Bronchial epithelial cell (primary cell): ENCODE measurements at regions not wholly inside any gene's neighbourhood (a gene's known extent, or its start where the extent isn't known, plus 50 kb on each side); places are given as distances from the start of the nearest gene placed in this dataset.
"Not testable (repeated sequence)": the region's sequence is repeated elsewhere in the genome, so short reads cannot be mapped to it uniquely, and the experiment has no call there.

Experiments used
- DNase-seq: peaks from one replicate; pipeline ENCODE4 v3.0.0-alpha.2; 2010; ENCODE audit warnings: low read depth
- FAIRE-seq: peaks from 2 replicates; lab custom pipeline; 2011; peaks lifted over from hg19 to GRCh38; lab: Jason Lieb, UNC
- H3K27me3 ChIP-seq: 2 replicates; pipeline ENCODE4 v1.5.1; 2011; ENCODE audit warnings: low read length; ENCODE audit not compliant: control insufficient read depth, insufficient read depth
- H3K36me3 ChIP-seq: 2 replicates; pipeline ENCODE4 v1.5.1; 2011; ENCODE audit warnings: low read length; ENCODE audit not compliant: control insufficient read depth, insufficient read depth
- H3K4me3 ChIP-seq: 2 replicates; pipeline ENCODE4 v1.5.1; 2011; ENCODE audit warnings: mild to moderate bottlenecking, low read depth, low read length, control low read depth
- TF ChIP-seq, protein P1 (sequence below): IDR thresholded peaks from 2 replicates; pipeline ENCODE4 v1.5.1; 2011; ENCODE audit warnings: mild to moderate bottlenecking, moderate library complexity, low read length, control low read depth, inconsistent platforms; ENCODE audit not compliant: insufficient read depth, severe bottlenecking

DNA sequence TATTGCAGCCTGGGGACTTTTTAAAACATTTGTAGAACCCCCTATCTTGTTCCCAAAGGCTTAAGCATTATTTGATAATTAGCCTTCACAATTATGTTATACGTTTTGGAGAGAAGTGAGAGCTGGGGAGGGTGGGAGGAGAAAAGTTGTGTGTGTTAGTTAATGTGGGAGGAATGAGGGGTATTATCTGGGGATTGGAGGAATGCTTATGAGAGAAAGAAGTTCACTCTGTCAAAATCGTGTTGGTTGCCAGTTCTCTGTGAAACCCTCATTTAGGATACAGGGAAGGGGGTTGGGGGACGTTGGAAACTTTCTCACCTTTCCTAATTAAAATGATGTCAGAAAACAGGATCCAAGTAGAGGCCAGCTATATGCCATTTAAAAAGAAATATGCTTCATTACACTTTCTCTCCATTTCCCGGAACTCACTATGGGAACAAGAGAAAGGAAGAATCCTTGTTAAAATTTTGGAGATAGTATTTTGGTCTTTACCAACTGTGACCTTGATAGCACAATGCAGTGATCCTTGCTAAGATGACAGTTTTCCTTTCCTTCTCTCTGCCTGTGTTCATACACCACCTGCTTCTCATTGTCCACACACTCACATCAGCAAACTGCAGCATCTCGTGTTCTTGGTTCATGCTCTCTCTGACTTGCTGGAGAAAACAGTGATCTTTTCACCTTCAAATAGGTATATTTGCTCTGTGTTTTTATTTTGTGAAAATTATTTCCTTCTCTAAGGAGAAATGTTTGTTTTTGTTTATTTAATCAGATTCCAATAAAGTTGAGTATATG lies 336.7 kb upstream of the CLINT1 start:
- no peaks in the 10 kb centered on the region for H3K27me3 ChIP-seq
- H3K4me3 ChIP-seq = no peak overlapping the region
- DNase-seq (no peak), FAIRE-seq (no peak)
- TF ChIP-seq, protein P1, sequence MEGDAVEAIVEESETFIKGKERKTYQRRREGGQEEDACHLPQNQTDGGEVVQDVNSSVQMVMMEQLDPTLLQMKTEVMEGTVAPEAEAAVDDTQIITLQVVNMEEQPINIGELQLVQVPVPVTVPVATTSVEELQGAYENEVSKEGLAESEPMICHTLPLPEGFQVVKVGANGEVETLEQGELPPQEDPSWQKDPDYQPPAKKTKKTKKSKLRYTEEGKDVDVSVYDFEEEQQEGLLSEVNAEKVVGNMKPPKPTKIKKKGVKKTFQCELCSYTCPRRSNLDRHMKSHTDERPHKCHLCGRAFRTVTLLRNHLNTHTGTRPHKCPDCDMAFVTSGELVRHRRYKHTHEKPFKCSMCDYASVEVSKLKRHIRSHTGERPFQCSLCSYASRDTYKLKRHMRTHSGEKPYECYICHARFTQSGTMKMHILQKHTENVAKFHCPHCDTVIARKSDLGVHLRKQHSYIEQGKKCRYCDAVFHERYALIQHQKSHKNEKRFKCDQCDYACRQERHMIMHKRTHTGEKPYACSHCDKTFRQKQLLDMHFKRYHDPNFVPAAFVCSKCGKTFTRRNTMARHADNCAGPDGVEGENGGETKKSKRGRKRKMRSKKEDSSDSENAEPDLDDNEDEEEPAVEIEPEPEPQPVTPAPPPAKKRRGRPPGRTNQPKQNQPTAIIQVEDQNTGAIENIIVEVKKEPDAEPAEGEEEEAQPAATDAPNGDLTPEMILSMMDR = no peak
- no peaks in the 10 kb centered on the region for H3K36me3 ChIP-seq

DNA sequence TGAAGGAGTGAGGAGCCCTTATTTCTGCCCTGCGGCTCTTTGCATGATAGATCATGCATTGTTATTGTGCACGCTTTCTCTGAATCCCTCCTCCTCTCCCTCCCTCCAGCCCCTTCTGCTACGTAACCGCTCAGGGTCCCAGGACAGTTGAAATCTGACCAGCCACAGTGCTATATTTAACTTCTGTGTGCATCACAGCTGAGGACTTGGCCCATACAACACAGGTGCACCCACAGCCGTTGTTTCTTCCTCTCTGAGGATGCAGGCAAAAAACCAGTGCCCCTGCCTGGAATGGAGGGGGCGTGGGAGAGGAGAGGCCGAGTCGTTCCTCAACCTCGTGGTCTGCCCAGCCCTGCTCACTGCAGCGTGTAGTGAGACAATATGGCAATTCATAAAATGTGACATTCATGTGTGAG lies 335.6 kb upstream of the CLINT1 start:
- Histone ChIP-seq H3K4me3 (no peak overlapping the region), H3K27me3 (no peaks in the 10 kb centered on the region), H3K36me3 (no peaks in the 10 kb centered on the region)
- no peak for DNase-seq
- TF ChIP-seq, protein P1 = no peak
- FAIRE-seq = no peak

DNA sequence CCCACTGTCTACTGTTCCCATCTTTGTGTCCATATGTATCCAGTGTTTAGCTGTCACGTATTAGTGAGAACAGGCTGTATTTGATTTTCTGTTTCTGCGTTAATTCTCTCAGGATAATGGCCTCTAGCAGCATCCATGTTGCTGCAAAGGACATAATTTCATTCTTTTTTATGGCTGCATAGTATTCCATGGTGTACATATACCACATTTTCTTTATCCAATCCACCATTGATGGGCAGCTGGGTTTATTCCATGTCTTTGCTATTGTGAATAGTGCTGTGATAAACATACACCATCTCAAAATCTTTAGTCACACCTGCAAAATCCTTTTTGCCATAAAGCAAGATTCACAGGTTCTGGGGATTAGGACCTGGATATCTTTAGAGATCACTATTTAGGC lies 334.4 kb upstream of the CLINT1 start:
- not testable (repeated sequence) for DNase-seq, H3K4me3 ChIP-seq, FAIRE-seq, H3K36me3 ChIP-seq, H3K27me3 ChIP-seq

DNA sequence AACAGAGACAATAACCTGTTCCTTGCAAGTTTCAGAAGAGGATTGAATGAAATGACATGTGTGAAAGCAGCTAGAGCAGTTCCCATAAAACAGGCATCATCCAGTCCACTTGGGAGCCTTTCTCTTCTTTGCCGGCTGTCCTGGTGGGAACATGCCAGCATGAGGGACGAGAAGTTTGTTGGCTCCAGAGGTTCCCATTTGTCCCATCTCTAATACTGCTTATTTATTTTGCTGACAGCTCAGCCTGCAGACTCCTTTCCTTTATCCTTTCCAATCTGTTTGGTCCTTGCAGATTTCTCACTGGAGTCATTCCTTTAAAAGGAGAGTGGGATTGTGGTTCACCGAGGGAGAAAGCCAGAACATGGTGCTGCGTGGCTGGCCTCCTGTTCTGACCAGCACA lies 321.5 kb upstream of the CLINT1 start:
- H3K27me3 ChIP-seq = no peaks in the 10 kb centered on the region
- no peak overlapping the region for H3K4me3 ChIP-seq
- DNase-seq (no peak), FAIRE-seq (no peak)
- TF ChIP-seq, protein P1 = no peak
- H3K36me3 ChIP-seq = no peaks in the 10 kb centered on the region

DNA sequence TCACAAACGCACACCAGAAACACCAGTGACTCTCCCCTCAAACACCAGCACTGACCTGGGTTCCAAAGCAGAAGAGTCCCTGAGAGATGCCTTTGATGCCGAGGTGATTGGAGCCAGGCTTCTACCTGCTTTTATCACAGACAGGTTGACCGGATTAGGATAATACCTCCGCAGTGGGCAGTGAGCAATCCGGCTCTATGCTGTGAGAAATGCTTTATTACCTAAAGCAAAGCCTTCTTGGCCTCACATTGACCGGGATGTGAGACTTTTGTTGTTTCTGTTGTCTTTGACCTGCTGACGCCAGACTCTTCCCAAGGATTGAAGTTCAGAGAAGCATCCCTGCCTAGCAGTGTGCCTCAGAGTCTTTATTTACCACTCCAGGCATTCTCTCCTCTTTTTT lies 320.3 kb upstream of the CLINT1 start:
- Histone ChIP-seq H3K36me3 (no peaks in the 10 kb centered on the region), H3K4me3 (no peak overlapping the region), H3K27me3 (no peaks in the 10 kb centered on the region)
- FAIRE-seq (no peak), DNase-seq (no peak)
- TF ChIP-seq, protein P1 = no peak

DNA sequence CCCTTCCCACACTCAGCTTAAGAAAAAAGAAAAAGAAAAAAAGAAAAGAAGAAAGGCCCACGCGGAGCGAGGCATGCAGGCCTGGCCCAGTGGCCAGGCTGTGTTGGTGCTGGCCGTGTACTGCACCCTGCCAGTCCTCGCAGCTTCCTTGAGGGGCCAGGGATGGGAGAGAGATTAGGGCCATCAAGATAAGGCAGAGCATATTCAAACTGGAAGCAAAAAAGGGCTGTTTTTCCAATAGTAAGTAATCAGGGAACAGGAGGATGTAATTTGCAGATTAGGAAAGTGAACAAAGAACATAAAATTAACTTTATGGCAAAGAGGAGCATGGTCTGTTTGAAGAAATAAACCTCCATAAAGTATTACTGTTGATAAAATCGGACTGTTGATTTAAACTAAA lies 319.6 kb upstream of the CLINT1 start:
- DNase-seq (no peak), FAIRE-seq (no peak)
- no peaks in the 10 kb centered on the region for H3K36me3 ChIP-seq
- TF ChIP-seq, protein P1 = no peak
- H3K27me3 ChIP-seq = no peaks in the 10 kb centered on the region
- H3K4me3 ChIP-seq = no peak overlapping the region
